ENCODE measurements at regions not wholly inside any gene's neighbourhood (a gene's known extent, or its start where the extent isn't known, plus 50 kb on each side); places are given as distances from the start of the nearest gene placed in this dataset.

GRCh38 chr6:159425421-159425820, 256.2 kb downstream of the FNDC1 start:
- TF ChIP-seq TAF1 (IDR thresholded peaks at IDR 0.05; ENCODE audit: borderline replicate concordance, low read depth, low read length) = no peak
- no peak for TF ChIP-seq POLR2A (IDR thresholded peaks at IDR 0.05; ENCODE audit: low read depth, low read length)
